Amniotic epithelial cell (primary cell): ENCODE measurements at regions not wholly inside any gene's neighbourhood (a gene's known extent, or its start where the extent isn't known, plus 50 kb on each side); places are given as distances from the start of the nearest gene placed in this dataset.

Source experiments
- DNase-seq: peaks from one replicate; pipeline ENCODE4 v3.0.0-alpha.2; 2010; ENCODE audit warnings: low read depth

- DNase-seq: no peak
Observed at GRCh38 chr1:4045397-4046010, 145.4 kb upstream of the C1orf174 start.

GRCh38 chr1:4046836-4047461, 146.9 kb upstream of the C1orf174 start:
- DNase-seq: no peak

- DNase-seq: no peak
Observed at GRCh38 chr1:4047666-4048065, 147.6 kb upstream of the C1orf174 start.

GRCh38 chr1:4048076-4048475, 148.0 kb upstream of the C1orf174 start:
- no peak for DNase-seq

- DNase-seq: no peak
Observed at GRCh38 chr1:4048921-4049320, 148.8 kb upstream of the C1orf174 start.

GRCh38 chr1:4050998-4051397, 150.9 kb upstream of the C1orf174 start:
- DNase-seq: no peak

GRCh38 chr1:4052657-4053056, 152.6 kb upstream of the C1orf174 start:
- no peak for DNase-seq

- no peak for DNase-seq
Observed at GRCh38 chr1:4053160-4053748, 153.2 kb upstream of the C1orf174 start.

- no peak for DNase-seq
Observed at GRCh38 chr1:4053774-4054173, 153.7 kb upstream of the C1orf174 start.

- DNase-seq: no peak
Observed at GRCh38 chr1:4055294-4055967, 155.4 kb upstream of the C1orf174 start.

GRCh38 chr1:4056422-4056821, 156.3 kb upstream of the C1orf174 start:
- no peak for DNase-seq

GRCh38 chr1:4056989-4057388, 156.9 kb upstream of the C1orf174 start:
- no peak for DNase-seq

GRCh38 chr1:4057603-4058002, 157.5 kb upstream of the C1orf174 start:
- no peak for DNase-seq

GRCh38 chr1:4058122-4058521, 158.1 kb upstream of the C1orf174 start:
- no peak for DNase-seq

- DNase-seq: no peak
Observed at GRCh38 chr1:4058706-4059105, 158.6 kb upstream of the C1orf174 start.

GRCh38 chr1:4059270-4059669, 159.2 kb upstream of the C1orf174 start:
- no peak for DNase-seq

GRCh38 chr1:4060850-4061249, 160.8 kb upstream of the C1orf174 start:
- DNase-seq: no peak

GRCh38 chr1:4061521-4062031, 161.5 kb upstream of the C1orf174 start:
- DNase-seq: no peak

- DNase-seq: no peak
Observed at GRCh38 chr1:4062041-4062440, 162.0 kb upstream of the C1orf174 start.

- no peak for DNase-seq
Observed at GRCh38 chr1:4062560-4062959, 162.5 kb upstream of the C1orf174 start.

GRCh38 chr1:4062992-4063391, 162.9 kb upstream of the C1orf174 start:
- no peak for DNase-seq

GRCh38 chr1:4063516-4063915, 163.4 kb upstream of the C1orf174 start:
- no peak for DNase-seq
